Brain microvascular endothelial cell (primary cell): ENCODE measurements at regions not wholly inside any gene's neighbourhood (a gene's known extent, or its start where the extent isn't known, plus 50 kb on each side); places are given as distances from the start of the nearest gene placed in this dataset.

Experiments used
- DNase-seq: peaks from one replicate; pipeline ENCODE4 v3.0.0-alpha.2; 2020
- H3K27ac ChIP-seq: fragments of 250-450 bp; sonication (Bioruptor Pico); 2 replicates; pipeline ENCODE4 v1.5.1; 2020; ENCODE audit warnings: mild to moderate bottlenecking, moderate library complexity
- H3K27me3 ChIP-seq: fragments of 250-450 bp; sonication (Bioruptor Pico); replicated peaks from 2 replicates; pipeline ENCODE4 v1.5.1; 2020; ENCODE audit warnings: mild to moderate bottlenecking
- H3K36me3 ChIP-seq: fragments of 250-450 bp; sonication (Bioruptor Pico); replicated peaks from 2 replicates; pipeline ENCODE4 v1.5.1; 2020; ENCODE audit warnings: mild to moderate bottlenecking
- H3K4me3 ChIP-seq: 2 replicates; pipeline ENCODE4 v1.5.1; 2011; ENCODE audit warnings: low read depth, mild to moderate bottlenecking, control low read depth, low read length, moderate library complexity
- CTCF ChIP-seq: IDR thresholded peaks from 2 replicates; pipeline ENCODE4 v1.5.1; 2011; ENCODE audit warnings: low read depth, mild to moderate bottlenecking, moderate library complexity, low read length, control low read depth, inconsistent platforms; ENCODE audit errors: missing control alignments
- in situ Hi-C: cut with HindIII; loops from 2 replicates; pipeline ENCODE4 v1.10.0; 2017; ENCODE audit warnings: low sequenced_read_pairs, low pct_ligation_motif_present

- no peak overlapping the region for H3K4me3 ChIP-seq
- H3K27ac ChIP-seq: no peak overlapping the region
- in situ Hi-C loops: no loop called here
- no peaks in the 10 kb centered on the region for H3K36me3 ChIP-seq
- DNase-seq: no peak
- no peaks in the 10 kb centered on the region for H3K27me3 ChIP-seq
- TF ChIP-seq CTCF: no peak
Observed at GRCh38 chr12:18168016-18168415, 78.0 kb upstream of the RERGL start.

GRCh38 chr12:18165889-18166288 is 75.9 kb upstream of the RERGL start:
- no peaks in the 10 kb centered on the region for H3K36me3 ChIP-seq
- H3K4me3 ChIP-seq: no peak overlapping the region
- DNase-seq: no peak
- H3K27ac ChIP-seq: no peak overlapping the region
- TF ChIP-seq CTCF: no peak
- H3K27me3 ChIP-seq: no peaks in the 10 kb centered on the region
- in situ Hi-C loops: no loop called here

- in situ Hi-C loops: no loop called here
- Histone ChIP-seq H3K27me3 (no peaks in the 10 kb centered on the region), H3K27ac (no peak overlapping the region), H3K36me3 (no peaks in the 10 kb centered on the region), H3K4me3 (peak overlapping the region; percentile 9)
- peak; percentile 52 for DNase-seq
- no peak for TF ChIP-seq CTCF
Observed at GRCh38 chr12:18165422-18165871, 75.5 kb upstream of the RERGL start.

GRCh38 chr12:18160901-18161300 is 70.9 kb upstream of the RERGL start:
- Histone ChIP-seq H3K27me3 (no peaks in the 10 kb centered on the region), H3K36me3 (no peaks in the 10 kb centered on the region), H3K4me3 (no peak overlapping the region), H3K27ac (no peak overlapping the region)
- no peak for DNase-seq
- no peak for TF ChIP-seq CTCF
- in situ Hi-C loops: no loop called here

- H3K27me3 ChIP-seq: no peaks in the 10 kb centered on the region
- DNase-seq: peak; percentile 45
- no peak overlapping the region for H3K4me3 ChIP-seq
- in situ Hi-C loops: no loop called here
- no peak overlapping the region for H3K27ac ChIP-seq
- TF ChIP-seq CTCF: peak; percentile 87
- no peaks in the 10 kb centered on the region for H3K36me3 ChIP-seq
Observed at GRCh38 chr12:18158774-18159557, 69.0 kb upstream of the RERGL start.

GRCh38 chr12:18153826-18154225 is 63.8 kb upstream of the RERGL start:
- no peak for TF ChIP-seq CTCF
- Histone ChIP-seq H3K36me3 (no peaks in the 10 kb centered on the region), H3K27ac (no peak overlapping the region), H3K27me3 (no peaks in the 10 kb centered on the region), H3K4me3 (no peak overlapping the region)
- DNase-seq: no peak
- in situ Hi-C loops: no loop called here
